Activated naive CD4-positive, alpha-beta T cell treated with anti-CD3 and anti-CD28 coated beads, Interleukin-2, amount 50 U/mL, for 72 hours (primary cell): ENCODE measurements at regions not wholly inside any gene's neighbourhood (a gene's known extent, or its start where the extent isn't known, plus 50 kb on each side); places are given as distances from the start of the nearest gene placed in this dataset.

ENCODE experiments used
- ATAC-seq, 2 donors: fragments of 150-1000 bp; cut with Tn5 transposase; 2 replicates each; pipeline ENCODE4 v1.10.0; 2021; ENCODE audit warnings: mild to moderate bottlenecking in 2 of 2, moderate library complexity in 2 of 2
- DNase-seq, 2 donors: peaks; one replicate each; pipeline ENCODE4 v3.0.0; 2021 to 2022; ENCODE audit warnings: low spot score in 2 of 2
- H3K27ac Mint-ChIP-seq, 2 donors: one replicate each; pipeline ENCODE4 v1.8.0; 2022; ENCODE audit warnings: mild to moderate bottlenecking in 2 of 2, mixed read lengths in 2 of 2
- H3K36me3 Mint-ChIP-seq, 2 donors: one replicate each; pipeline ENCODE4 v1.8.0; 2022; ENCODE audit warnings: mixed read lengths in 2 of 2
- H3K9me3 Mint-ChIP-seq, 2 donors: one replicate each; pipeline ENCODE4 v1.8.0; 2022; ENCODE audit warnings: mixed read lengths in 2 of 2

DNA sequence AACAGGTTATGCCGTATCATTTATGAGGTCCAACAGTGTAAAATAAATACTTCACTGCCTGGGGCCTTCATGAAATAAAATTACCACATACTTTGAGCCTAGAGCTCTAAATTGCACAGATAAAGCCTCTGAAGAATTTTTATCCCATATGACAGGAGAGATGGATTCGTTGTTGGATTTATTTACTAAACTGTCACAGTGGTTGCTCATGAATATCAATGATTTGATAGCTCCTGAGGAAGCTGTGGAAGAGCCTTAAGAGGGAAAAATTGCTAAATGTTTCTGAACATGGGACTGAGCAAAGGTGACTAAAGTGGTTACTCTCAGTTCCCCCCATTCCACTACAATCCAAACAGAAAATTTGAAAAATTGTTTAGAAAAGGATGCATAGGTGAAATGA lies 558.9 kb upstream of the IL12A start:
- H3K27ac Mint-ChIP-seq = no peak overlapping the region
- ATAC-seq = no peak

DNA sequence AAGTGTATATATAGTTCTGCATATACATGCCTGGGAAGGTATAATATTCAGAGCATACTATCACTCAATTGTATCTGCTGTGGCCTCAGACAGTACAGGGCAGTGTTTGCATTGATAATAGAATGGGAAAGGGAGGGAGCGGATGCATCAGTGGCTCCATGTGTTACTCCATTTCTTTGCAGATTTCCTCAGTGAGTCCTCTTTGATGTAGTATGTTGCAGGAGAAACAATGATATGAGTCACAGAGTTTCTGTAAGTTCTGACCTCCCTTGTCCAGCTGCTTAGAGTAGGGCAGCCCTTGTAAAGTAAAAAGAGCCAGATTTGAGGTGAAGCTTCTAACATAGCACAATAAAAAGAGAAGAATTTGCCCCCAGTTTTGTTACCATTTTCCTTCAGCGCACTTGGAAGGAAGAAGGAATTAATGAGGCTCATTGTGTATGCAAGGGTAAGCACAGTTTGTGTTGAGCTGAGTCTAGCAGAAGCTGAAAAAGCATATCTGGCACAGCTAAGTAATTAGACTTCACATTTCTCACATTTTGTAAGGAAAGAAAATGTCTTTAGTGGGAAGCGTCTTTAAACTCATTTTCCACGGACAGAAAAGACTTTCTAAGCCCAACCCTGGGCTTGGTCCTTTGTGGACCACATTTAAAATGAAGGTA lies 555.8 kb upstream of the IL12A start:
- peaks cover 15 to 21% of the 10 kb centered on the region in 2 donors for H3K9me3 Mint-ChIP-seq
- H3K36me3 Mint-ChIP-seq = peaks cover 0 to 5% of the 10 kb centered on the region in 2 donors
- ATAC-seq = no peak
- H3K27ac Mint-ChIP-seq = no peak overlapping the region
- DNase-seq = no peak

More for the DNA sequence above, 558.9 kb upstream of the IL12A start:
- Mint-ChIP-seq H3K9me3 (peaks cover 15 to 18% of the 10 kb centered on the region in 2 donors), H3K36me3 (peaks cover 0 to 10% of the 10 kb centered on the region in 2 donors)
- DNase-seq = no peak

DNA sequence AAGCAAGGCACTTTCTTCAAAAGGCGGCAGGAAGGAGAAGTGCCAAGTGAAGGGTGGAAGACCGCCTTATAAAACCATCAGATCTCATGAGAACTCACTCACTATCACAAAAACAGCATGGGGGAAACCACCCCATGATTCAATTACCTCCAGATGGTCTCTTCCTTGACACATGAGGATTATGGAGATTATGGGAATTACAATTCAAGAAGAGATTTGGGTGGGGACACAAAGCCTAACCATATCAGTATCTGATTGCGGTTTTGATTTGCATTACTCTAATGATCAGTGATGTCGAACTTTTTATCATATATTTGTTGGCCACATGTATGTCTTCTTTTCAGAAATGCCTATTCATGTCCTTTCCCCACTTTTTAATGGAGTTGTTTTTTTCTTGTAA lies 549.3 kb upstream of the IL12A start:
- no peak for ATAC-seq
- Mint-ChIP-seq H3K27ac (no peak overlapping the region), H3K36me3 (no peaks in the 10 kb centered on the region), H3K9me3 (peaks cover 16 to 23% of the 10 kb centered on the region in 2 donors)
- no peak for DNase-seq

DNA sequence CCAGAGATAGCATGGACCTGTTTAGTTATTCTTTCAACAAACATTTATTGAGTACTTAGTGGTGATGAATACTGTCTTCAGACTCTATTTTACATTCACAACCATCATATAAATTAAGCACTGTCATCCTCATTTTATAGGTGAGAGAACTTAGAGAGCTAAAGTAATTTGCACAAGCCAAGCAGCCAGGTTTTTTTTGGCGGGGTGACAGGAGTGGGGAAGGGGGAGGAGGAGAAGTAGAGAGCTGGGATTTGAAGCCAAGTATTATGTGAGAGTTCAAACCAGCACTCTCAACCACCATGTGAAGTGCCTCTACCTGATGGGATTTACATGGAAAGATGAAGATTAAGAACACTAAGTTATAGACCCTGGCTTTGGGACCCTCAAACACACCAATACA lies 547.4 kb upstream of the IL12A start:
- Mint-ChIP-seq H3K9me3 (peaks cover 20 to 23% of the 10 kb centered on the region in 2 donors), H3K27ac (no peak overlapping the region), H3K36me3 (peaks cover 0 to 5% of the 10 kb centered on the region in 2 donors)
- ATAC-seq (no peak), DNase-seq (no peak)

DNA sequence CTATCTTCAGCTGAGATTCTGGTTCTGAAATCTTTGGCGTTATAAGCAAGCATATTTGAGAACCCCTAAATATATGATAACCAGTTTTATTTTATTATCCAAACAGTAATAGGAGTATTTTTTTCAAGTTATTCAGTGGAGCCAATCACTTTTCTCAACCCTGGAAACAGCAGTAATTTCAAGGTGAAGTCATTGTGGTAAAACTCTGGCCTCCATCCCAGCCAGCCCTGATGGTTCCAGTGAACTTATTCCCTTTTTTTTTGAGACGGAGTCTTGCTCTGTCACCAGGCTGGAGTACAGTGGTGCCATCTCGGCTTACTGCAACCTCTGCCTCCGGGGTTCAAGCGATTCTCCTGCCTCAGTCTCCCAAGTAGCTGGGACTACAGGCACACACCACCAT lies 545.4 kb upstream of the IL12A start:
- no peak for DNase-seq
- no peak for ATAC-seq
- Mint-ChIP-seq H3K36me3 (peaks cover 0 to 5% of the 10 kb centered on the region in 2 donors), H3K27ac (no peak overlapping the region), H3K9me3 (peaks cover 20 to 23% of the 10 kb centered on the region in 2 donors)

DNA sequence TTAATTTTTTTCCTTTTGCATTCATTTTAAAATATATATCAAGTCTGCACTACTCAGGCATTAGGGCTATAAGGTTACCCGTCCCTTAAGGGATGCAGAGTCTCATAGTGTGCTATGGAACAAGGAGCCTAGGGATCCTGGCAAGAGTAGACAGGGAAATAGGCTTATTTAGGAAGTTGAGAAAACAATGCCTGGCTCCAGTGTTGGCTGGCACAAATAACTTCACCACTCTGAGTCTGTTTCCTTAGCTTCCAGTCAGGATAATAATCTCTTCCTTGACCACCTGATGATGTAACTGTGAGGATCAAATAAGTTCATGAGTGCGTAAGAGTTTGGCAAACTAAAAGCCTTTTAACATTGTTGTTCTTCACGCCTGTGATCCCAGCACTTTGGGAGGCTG lies 540.8 kb upstream of the IL12A start:
- DNase-seq = no peak
- Mint-ChIP-seq H3K36me3 (peaks cover 0 to 5% of the 10 kb centered on the region in 2 donors), H3K9me3 (peaks cover 4 to 13% of the 10 kb centered on the region in 2 donors), H3K27ac (no peak overlapping the region)
- no peak for ATAC-seq

DNA sequence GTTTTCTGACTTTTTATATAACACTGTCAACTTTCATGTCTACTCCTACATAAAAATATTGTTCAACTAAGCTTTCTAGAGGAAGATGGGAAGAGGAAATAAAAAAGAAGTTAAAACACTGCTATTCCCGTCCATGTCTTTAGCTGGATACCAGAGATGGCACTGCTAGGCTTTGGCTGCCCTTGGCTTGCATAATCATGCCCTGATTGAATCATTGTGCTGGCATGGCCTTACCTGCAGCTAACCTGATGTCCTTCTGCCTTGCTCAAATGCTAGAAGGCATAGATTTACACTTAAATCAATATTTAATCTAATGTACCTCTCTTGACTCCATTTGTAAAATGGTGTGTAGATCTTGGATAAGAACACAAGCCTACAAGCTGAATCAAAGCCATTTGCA lies 539.7 kb upstream of the IL12A start:
- no peak overlapping the region for H3K27ac Mint-ChIP-seq
- H3K36me3 Mint-ChIP-seq = peaks cover 0 to 5% of the 10 kb centered on the region in 2 donors
- peaks cover 1 to 13% of the 10 kb centered on the region in 2 donors for H3K9me3 Mint-ChIP-seq
- no peak for ATAC-seq
- no peak for DNase-seq

DNA sequence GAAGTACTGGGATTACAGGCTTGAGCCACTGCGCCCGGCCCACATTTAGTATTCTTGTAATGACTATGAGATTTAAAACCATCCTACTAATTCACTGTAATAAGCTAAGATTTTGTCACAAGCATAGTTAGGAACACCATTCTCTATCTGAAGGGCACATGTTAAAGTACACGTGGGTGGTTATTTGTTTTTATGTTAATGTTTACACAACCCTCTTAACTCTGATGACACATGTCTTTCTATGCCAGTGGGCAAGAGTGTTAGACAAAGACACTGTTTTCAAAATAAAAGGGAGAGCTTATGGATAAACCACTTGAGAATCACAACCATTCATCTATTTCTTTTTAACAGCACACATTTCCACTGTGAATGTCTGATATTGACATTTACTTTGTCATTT lies 537.6 kb upstream of the IL12A start:
- Mint-ChIP-seq H3K27ac (no peak overlapping the region), H3K36me3 (no peaks in the 10 kb centered on the region), H3K9me3 (peaks cover 0 to 9% of the 10 kb centered on the region in 2 donors)
- DNase-seq = no peak
- no peak for ATAC-seq

DNA sequence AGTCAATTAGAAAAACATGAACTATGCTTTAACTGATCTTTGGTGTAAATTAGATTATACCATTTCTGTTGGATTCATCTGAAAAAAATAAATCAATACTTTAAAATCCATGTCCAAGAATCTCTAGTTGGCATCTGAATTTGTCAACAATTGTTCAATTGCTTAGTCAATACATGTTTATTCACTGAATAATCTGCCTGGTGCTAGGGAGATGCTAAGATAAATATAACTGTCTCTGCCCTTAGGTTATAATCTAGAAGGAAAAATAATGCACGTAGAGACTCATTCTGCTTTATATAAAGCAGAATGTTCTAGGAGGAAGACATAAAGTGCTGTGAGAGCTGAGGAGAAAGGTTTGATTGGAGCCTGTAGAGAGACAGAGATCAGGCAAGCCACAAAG lies 537.2 kb upstream of the IL12A start:
- no peak for ATAC-seq
- Mint-ChIP-seq H3K36me3 (no peaks in the 10 kb centered on the region), H3K9me3 (peaks cover 0 to 7% of the 10 kb centered on the region in 2 donors), H3K27ac (no peak overlapping the region)
- DNase-seq = no peak

DNA sequence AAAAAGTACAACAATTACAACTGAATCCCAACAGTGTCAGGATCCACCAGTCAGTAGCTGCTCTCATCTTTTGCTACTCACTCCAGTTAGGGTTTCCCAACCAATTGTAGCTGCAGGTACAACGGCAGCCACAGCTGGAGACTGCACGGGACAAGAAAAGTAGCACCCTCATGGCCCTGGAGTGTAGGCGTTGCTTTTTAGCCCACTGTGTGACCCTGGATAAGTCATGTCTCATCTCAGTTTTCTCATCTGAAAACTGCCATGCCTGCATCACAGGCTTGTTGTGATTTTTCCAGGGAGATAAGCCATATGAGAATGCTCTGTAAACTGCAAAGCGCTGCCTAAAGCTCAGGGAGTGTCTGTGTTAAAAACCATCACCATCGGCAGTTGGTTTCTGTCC lies 535.6 kb upstream of the IL12A start:
- no peak overlapping the region for H3K27ac Mint-ChIP-seq
- H3K9me3 Mint-ChIP-seq = peaks cover 0 to 7% of the 10 kb centered on the region in 2 donors
- DNase-seq (no peak), ATAC-seq (no peak)
- no peaks in the 10 kb centered on the region for H3K36me3 Mint-ChIP-seq

DNA sequence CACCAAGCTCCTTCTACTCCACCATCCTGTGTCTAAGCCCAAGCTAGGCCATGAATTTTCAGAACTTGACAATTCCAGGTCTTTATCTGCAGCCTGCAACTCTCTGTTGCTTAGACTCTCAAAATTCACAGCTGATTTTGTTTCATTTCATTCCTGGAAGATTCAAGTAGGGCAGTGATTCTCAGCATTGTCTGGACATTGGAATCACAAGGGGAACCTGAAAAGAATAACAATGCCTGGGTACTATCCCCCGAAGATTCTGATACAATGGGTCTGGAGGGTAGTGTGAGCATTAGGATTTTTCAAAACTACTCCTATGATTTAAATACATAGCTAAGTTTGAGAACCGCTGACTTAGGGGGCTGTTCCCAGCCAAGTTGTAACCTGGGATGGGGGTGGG lies 534.7 kb upstream of the IL12A start:
- DNase-seq (no peak), ATAC-seq (no peak)
- peaks cover 0 to 3% of the 10 kb centered on the region in 2 donors for H3K9me3 Mint-ChIP-seq
- no peak overlapping the region for H3K27ac Mint-ChIP-seq
- H3K36me3 Mint-ChIP-seq = no peaks in the 10 kb centered on the region

DNA sequence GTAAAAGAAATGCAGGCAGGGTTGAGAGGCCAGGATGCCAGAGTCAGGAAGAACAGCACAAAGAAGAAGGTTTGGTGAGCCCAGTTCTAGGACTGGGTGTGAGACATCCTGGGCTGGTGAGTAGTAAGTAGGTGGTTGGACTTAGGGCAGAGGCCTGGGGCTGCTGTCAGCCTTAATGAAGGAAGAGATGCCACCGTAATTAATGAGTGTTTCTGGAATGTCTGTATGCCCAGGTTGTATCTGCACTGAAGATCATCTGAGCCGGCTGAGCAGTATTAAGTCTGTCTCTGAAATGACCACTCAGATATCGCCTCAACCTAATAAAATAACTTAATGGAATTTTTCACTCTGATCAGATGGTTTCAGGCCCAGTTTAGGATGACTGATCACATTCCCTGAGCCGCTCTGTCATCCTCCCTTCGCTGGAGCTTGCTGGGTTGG lies 532.9 kb upstream of the IL12A start:
- ATAC-seq (no peak), DNase-seq (no peak)
- H3K27ac Mint-ChIP-seq = no peak overlapping the region
- H3K36me3 Mint-ChIP-seq = no peaks in the 10 kb centered on the region
- H3K9me3 Mint-ChIP-seq = peaks cover 0 to 3% of the 10 kb centered on the region in 2 donors

DNA sequence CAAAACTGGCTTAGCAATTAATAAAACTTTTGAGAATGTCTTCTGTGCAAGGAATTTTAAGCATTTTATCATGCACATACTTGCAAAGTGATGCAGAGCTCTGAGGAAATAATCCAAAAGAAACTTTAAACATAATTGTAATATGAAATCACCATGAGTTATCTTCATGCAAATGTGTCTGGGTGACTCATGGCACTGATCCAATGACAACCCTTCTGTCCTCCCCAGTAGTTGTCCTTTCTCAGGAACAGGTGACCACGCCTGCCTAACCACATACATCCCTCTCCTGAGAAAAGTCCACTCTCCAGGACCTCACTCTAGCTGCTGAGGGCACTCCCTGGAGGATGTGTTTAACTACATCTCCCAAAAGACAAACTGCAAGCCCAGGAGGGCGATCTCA lies 530.6 kb upstream of the IL12A start:
- no peak overlapping the region for H3K27ac Mint-ChIP-seq
- H3K36me3 Mint-ChIP-seq = no peaks in the 10 kb centered on the region
- DNase-seq (no peak), ATAC-seq (no peak)
- peaks cover 4 to 5% of the 10 kb centered on the region in 2 donors for H3K9me3 Mint-ChIP-seq

DNA sequence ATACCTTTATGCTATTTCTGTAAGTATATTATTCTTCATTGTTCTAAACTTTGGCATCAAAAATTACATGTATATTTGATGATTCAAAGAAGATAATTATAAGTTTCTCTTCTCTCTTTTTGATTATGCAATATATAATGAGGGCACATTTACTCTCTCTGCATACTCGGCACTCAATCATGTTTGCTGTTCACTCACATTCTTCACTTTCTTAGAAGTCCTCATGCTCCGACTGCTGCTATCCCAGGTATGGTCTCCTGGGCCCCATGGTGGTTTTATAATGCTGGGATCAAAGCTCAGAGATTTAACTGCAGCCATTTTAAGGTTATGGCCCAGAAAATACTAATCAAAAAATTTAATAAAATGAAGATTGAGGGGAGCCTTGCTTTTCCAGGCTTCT lies 529.7 kb upstream of the IL12A start:
- DNase-seq = no peak
- H3K9me3 Mint-ChIP-seq = peaks cover 4 to 5% of the 10 kb centered on the region in 2 donors
- H3K36me3 Mint-ChIP-seq = no peaks in the 10 kb centered on the region
- no peak for ATAC-seq
- no peak overlapping the region for H3K27ac Mint-ChIP-seq

DNA sequence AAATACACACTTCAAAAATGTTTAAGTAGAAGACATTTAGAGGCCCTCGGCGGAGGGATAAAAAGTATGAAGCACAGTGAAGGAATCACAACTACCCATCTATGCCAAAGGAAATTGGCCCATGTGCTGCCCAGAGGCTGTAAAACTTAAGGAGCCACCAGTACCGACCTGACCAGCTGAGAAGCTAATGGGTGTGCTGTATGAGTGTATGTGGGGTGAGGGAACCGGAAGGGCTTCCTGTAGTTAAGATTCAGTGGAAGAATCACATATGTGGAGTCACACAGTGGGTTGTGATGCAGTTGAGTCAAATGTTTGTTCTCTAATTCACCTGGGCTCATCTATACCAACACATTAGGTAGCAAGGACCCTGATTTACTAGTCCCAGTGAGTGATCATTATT lies 516.0 kb upstream of the IL12A start:
- Mint-ChIP-seq H3K27ac (no peak overlapping the region), H3K36me3 (no peaks in the 10 kb centered on the region), H3K9me3 (peaks cover 0 to 4% of the 10 kb centered on the region in 2 donors)
- DNase-seq (no peak), ATAC-seq (no peak)

DNA sequence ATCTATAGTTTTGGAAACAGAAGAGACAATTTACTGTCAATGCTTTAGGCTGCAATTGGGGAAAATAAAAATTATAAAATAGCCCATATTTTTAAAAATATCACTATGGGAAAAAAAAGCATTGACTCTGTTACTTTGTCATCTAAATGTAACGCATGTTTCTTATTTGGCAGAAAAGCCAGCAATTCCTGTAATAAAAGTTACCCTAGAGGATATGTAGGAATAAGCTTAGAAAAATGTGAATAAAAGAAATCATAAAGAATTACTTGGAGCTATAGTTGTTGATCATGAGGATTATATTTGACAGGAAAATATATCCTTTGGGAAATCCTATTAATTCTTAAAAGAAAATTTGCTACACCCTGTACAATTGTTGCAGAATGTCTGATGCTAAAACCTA lies 515.4 kb upstream of the IL12A start:
- no peaks in the 10 kb centered on the region for H3K36me3 Mint-ChIP-seq
- DNase-seq (no peak), ATAC-seq (no peak)
- H3K27ac Mint-ChIP-seq = no peak overlapping the region
- peaks cover 0 to 4% of the 10 kb centered on the region in 2 donors for H3K9me3 Mint-ChIP-seq

DNA sequence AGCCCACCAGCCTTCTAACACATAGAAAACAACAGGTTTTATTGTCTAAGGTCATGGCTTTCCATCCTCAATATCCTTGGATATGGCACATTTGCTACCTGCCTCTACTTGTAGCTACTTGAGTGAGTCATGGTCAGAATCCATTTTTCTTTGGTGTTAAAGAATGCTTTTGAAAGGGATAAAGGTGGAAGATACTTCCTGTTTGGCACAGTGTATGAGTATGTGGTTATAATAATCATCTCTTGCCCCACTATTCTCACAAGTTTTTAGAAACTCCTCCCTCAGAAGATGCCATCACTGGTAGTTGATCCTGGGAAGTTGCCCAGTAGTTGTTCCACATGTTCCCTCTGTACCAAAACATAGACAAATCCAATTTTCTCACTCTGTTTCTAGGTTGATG lies 508.6 kb upstream of the IL12A start:
- DNase-seq = no peak
- Mint-ChIP-seq H3K9me3 (peaks cover 0 to 4% of the 10 kb centered on the region in 2 donors), H3K36me3 (no peaks in the 10 kb centered on the region), H3K27ac (no peak overlapping the region)
- ATAC-seq = no peak

DNA sequence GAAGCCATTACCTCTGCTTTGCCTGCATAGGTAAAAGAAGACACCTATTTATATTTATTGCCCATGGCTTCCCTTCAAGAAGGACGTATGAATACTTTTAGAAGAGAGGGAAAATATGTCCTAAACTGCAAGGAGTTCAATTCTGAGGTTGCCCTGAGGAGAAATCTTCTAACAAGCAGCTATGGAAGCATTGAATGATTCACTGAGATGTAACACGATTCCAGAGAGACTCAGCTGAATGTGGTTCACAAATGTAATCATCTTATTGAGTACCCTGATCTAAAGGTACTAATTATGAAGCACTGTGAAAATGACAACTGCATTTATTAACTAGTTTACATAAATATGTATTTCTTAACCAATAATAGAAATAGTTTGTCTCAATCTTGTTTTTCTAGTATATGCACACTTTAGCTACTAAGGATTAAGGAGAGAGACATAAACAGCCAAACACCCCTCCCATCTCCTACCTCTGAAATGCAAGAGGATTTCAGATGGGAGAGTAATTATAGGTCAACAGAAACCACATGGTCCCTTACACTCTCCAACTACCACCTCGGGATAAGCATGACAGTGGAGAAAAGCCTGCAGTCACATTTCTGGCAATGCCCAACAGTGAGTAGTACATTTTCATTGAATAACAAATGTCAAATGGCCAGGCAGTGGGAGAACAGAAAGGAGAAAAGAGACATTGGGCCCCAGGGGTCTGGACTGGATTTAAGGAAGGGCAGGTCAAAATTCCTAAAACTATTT lies 506.2 kb upstream of the IL12A start:
- Mint-ChIP-seq H3K36me3 (no peaks in the 10 kb centered on the region), H3K9me3 (peaks cover 0 to 4% of the 10 kb centered on the region in 2 donors), H3K27ac (no peak overlapping the region)
- DNase-seq (no peak), ATAC-seq (no peak)
